Hypothalamus (tissue), 51 donors: ENCODE measurements at regions not wholly inside any gene's neighbourhood (a gene's known extent, or its start where the extent isn't known, plus 50 kb on each side); places are given as distances from the start of the nearest gene placed in this dataset.
"Not testable (repeated sequence)": the region's sequence is repeated elsewhere in the genome, so short reads cannot be mapped to it uniquely, and the experiment has no call there.

Experiments
- DNase-seq, 51 donors: peaks; one replicate each; lab custom pipeline; 2025; lab: John Stamatoyannopoulos, UW

DNA sequence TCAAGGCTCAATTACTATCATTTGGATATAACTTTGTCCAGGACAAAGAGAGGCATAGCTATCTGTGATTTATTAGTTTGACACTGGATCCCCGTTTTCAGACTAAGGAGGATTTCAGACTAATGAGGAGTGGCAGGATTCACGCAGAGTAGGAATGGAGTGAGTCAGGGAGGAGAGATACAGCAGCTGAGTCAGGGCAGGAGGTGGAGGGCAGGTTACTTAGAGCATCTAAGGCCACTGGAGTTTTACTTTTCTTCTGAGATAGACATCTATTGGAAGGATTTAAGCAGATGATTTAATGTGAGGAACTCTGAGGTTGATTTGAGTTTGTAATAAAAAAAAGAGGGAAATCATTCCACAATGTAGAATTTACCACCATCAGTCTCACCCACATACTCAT, 110.6 kb downstream of the RPIA start:
- DNase-seq = not testable (repeated sequence)

GRCh38 chr2:88807237-88807962, 115.9 kb downstream of the RPIA start:
- no peak for DNase-seq

DNA sequence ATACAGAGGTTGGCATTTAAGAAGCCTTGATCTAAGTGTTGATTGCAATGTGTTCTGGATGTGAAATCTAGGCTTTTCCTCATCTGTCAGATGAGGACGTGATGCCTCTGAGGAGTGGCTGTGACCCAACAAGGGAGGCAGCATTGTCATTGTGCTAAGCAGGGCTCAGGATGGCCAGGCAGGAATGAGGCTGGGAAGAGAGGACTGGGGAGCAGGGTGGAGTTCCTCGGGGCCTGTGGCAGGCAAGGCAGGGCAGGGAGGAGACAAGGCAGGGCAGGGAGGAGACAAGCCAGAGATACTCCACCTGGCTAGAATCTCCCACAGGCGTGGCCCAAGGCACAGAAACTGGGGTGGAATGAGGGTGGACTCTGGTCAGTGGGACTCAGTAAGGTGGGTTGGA, 116.6 kb downstream of the RPIA start:
- DNase-seq = no peak

- DNase-seq = no peak
Measured at GRCh38 chr2:88808652-88809051, 117.2 kb downstream of the RPIA start.

GRCh38 chr2:88809216-88809615, 117.7 kb downstream of the RPIA start:
- no peak for DNase-seq

DNA sequence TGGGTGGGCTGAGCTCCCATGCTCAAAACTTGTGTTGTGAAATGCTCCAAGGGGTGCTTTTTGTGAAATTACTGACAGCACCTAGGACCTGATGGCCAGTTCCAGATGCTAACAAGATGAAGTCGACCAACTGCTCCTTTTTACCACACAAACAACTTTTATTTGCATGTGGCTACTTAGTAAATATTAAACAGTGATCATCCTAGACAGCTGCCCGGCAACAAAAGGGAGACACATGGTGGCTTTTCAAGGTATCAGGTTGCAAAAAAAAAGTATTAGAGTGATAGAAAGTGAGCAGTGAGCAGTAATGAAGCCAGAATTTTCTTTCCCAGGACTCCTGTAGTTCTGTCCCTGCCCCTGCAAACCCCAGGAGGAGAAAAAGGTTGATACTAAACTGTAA, 118.5 kb downstream of the RPIA start:
- no peak for DNase-seq

GRCh38 chr2:88810488-88810887, 119.0 kb downstream of the RPIA start:
- DNase-seq = no peak

GRCh38 chr2:88811233-88811632, 119.8 kb downstream of the RPIA start:
- DNase-seq = peak in 1 of 51 donors; percentile 6

DNA sequence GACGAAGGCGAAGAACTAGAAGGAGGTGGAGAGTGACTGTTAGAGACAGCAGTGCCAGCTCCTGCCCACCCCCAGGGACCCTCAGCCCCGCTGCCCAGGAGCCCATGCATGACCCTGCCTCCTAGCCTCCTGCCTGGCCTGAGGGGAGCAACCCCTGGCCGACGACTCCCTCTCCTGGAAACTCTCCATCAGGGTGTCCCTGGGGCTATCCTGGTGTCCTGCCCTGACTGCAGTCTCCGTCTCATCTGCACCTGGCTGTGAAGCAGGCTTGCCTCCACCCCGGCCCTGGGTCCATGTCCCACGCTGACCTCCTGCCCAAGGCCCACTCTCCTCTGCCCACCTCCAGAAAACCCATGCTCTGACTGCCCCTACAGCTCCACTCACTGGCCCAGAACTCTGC, 120.2 kb downstream of the RPIA start:
- DNase-seq = no peak

DNA sequence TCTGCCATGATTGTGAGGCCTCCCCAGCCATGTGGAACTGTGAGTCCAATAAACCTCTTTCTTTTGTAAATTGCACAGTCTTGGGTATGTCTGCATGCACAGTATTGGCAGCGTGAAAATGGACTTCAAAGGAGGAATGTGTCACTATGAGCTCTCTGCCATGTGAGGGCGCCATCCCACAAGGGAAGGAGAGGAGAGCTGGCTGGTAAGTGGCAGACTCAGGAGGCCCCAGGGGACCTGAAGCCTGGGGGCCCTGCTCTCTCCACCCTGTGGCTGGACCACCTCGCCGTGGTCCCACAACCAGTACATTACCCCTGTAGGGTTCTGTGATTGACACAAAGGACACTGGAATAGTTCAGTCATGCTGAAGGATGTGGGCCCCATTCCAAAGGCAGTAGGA, 122.1 kb downstream of the RPIA start:
- no peak for DNase-seq

- DNase-seq = no peak
Measured at GRCh38 chr2:88815282-88815681, 123.8 kb downstream of the RPIA start.

GRCh38 chr2:88815697-88816096, 124.2 kb downstream of the RPIA start:
- no peak for DNase-seq

DNA sequence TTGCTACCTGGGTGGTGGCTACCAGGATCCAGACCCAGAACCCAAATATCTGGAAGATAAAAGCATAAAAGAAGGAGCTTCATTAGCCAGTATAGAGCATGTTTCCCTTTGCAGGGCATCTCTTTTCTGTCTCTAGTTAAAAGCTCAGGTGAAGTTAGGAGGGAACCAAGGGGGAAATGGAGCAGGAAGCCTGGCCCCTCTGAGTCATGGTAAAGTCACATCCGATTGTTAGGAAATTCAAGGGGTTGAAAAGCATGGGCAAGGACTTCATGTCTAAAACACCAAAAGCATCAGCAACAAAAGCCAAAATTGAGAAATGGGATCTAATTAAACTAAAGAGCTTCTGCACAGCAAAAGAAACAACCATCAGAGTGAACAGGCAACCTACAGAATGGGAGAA, 126.9 kb downstream of the RPIA start:
- no peak for DNase-seq

DNA sequence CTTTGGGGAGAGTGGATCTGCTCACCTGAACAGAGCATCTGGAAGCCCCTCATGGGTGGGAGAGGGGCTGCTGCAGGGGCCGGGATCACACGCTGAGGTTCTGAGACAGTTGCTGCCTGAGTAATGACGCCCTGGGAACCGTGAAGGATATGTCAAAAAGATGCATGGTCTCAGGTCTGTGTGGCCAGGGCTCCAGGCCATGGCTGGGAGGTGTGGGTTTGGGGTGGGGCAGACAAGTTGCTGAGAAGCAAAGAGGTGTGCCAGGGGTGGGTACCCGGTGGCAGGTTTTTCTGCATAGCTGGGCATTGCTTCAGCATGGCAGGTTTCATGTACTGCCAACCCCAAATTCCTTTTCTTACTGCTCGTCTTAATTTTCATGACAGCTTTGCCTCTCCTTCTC, 133.5 kb downstream of the RPIA start:
- no peak for DNase-seq

DNA sequence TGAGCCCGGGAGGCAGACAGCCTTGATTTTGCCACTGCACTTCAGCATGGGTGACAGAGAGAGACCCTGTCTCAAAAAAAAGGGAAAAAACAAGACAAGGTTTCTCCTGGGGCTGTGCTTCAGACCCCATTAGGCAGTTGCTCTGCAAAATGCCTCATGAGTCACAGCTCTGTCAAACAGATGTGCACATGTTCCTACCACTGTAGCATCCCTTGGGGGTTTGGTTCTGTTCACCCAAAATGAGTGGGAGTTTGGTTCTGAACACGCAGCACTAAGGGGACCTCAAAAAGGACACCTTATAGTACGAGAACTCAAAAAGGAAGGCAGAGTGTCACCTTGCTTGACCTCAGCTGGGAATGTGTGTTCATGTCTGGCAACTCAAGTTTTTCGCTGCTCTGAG, 134.9 kb downstream of the RPIA start:
- no peak for DNase-seq

DNA sequence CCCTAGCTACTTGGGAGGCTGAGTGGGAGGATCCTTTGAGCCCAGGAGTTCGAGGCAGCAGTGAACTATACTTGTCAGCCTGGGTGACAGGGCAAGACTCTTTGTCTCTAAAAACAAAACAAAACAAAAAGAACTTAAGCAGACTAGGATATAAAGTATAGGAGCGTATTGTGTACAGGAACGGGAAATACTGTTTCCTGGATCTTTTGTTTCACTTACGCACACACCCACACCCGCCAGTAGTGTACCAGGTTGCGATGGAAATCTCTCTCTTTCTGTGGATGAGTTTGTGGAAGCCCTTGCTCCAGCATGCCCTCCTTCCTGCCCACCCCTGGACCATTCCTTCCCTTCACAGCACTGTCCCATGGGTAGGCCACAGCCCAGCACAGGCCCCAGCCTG, 136.3 kb downstream of the RPIA start:
- DNase-seq = no peak

GRCh38 chr2:88828397-88829137, 137.1 kb downstream of the RPIA start:
- peak in 21 of 51 donors; percentile 3 to 47 (median 27) for DNase-seq

DNA sequence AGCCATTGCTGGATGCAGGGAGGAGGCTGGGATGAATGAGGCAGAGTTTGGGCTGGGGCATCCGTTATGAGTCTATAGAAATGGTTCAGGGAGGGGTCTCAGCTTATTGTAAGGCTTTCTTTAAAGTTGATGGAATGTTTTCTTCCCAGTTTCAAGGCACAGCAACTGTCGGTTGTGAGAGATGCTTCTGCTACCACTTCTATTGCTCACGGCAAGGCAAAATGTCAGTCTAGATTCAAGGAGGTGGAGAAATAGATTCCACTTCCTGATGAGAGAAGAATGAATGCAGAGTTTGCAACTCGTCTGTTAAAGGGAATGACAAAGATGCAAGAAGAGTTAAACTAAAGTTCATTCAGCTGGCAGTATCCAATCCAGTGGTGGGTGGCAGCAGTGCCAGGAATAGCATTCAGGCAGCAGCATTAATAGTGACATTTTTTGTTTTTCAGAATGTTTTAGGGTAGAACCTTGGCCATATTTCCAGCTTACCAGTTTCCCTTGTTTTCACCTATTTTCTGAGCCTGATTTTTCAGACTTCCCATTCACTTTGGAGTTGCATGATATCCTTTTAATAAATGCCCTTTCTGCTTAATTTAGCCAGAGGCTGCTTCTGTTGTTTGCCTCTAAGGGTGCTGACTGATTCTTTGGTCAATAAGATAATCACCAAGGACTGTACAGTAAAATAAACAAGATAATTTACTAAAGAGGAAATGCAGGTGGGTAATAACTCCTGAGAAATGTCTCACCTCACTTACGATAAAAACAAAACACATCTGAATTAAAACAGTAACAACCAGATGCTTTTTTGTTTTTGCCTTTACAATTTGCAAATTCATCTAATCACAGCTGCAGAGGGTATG, 138.4 kb downstream of the RPIA start:
- DNase-seq = no peak

GRCh38 chr2:88831071-88831791, 139.8 kb downstream of the RPIA start:
- no peak for DNase-seq

DNA sequence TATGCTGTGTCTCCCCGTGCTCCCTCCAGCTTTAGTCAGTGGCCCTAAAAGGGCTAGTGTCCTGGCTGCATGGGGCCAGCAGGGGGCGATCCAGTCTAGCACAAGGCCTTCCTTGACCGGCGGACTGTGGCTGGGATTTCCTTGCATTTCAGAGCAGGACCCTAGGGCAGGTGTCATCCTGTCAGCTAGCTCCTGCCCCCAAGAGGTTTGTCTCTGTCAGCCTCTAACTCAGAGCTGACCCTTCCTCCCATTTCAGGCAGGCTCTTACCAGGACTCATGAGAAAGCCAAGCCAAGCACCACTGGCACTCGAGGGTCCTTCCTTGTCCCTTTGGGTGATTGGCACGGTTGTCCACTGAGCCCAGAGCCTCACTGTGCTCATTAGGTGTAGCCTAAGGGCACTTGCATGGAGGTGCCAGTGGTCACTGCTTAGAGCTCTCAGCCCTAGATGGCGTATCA, 140.3 kb downstream of the RPIA start:
- peak in 25 of 51 donors; percentile 2 to 57 (median 22) for DNase-seq
